ENCODE measurements at regions not wholly inside any gene's neighbourhood (a gene's known extent, or its start where the extent isn't known, plus 50 kb on each side); places are given as distances from the start of the nearest gene placed in this dataset.
"Not testable (repeated sequence)": the region's sequence is repeated elsewhere in the genome, so short reads cannot be mapped to it uniquely, and the experiment has no call there.

DNA sequence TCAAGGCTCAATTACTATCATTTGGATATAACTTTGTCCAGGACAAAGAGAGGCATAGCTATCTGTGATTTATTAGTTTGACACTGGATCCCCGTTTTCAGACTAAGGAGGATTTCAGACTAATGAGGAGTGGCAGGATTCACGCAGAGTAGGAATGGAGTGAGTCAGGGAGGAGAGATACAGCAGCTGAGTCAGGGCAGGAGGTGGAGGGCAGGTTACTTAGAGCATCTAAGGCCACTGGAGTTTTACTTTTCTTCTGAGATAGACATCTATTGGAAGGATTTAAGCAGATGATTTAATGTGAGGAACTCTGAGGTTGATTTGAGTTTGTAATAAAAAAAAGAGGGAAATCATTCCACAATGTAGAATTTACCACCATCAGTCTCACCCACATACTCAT, 110.6 kb downstream of the RPIA start:
- H3K9me3 ChIP-seq (replicated peaks in 1 of 11); H3K36me3 ChIP-seq; H3K4me2 ChIP-seq; H3K4me1 ChIP-seq; H3K4me3 ChIP-seq; H4K20me1 ChIP-seq; H3K9ac ChIP-seq; H3K27me3 ChIP-seq; H3K27ac ChIP-seq: not testable (repeated sequence)

DNA sequence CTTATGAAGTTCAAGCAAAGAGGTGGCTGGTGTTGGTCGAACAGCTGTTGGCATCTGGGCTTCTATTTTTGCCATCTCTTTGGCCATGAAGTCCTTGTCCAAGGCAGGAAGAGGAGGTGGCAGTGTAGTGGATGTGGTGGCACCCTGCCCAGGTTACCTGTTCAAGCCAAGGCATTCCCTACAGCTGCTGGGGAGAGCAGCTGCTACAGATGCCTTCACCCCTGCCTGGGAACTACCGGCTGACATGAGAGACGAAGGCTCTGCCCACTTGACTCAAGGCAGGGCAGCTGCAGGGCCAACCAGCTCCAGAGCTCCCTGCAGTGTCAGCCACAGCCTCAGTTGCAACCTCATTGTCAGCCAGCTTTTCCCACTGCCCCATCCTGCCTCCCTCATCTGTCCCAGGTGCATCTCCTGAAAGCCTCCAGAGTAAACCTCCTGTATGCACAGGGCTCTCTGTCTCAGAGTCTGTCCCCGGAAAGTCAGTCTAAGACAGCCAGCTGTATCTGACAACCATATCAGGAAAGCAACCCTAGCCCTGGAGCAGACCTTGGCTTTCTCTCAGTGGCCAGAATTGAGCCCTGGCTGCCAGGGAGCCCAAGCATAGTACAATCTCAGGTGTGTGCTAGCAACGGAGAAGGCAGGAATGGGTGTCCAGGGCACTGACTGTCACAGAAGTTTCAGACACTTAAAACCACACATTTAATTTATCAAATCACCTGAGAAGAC, 115.9 kb downstream of the RPIA start:
- TF ChIP-seq Cebpa-rat (IDR thresholded peaks at IDR 0.05): no peak
- H3K9me3 ChIP-seq (replicated peaks in 1 of 11): peaks cover 0 to 5% (median under 1%) of the 10 kb centered on the region in 11 experiments; a peak in 6 of 22 replicates
- H4K20me1 ChIP-seq: no peaks in the 10 kb centered on the region
- H3K27me3 ChIP-seq: no peaks in the 10 kb centered on the region
- H3K4me2 ChIP-seq: no peak overlapping the region
- no peak overlapping the region for H3K27ac ChIP-seq
- H3K36me3 ChIP-seq: no peaks in the 10 kb centered on the region
- H3K4me1 ChIP-seq: no peaks in the 10 kb centered on the region
- no peak overlapping the region for H3K4me3 ChIP-seq
- no peak overlapping the region for H3K9ac ChIP-seq

DNA sequence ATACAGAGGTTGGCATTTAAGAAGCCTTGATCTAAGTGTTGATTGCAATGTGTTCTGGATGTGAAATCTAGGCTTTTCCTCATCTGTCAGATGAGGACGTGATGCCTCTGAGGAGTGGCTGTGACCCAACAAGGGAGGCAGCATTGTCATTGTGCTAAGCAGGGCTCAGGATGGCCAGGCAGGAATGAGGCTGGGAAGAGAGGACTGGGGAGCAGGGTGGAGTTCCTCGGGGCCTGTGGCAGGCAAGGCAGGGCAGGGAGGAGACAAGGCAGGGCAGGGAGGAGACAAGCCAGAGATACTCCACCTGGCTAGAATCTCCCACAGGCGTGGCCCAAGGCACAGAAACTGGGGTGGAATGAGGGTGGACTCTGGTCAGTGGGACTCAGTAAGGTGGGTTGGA, 116.6 kb downstream of the RPIA start:
- no peaks in the 10 kb centered on the region for H3K4me1 ChIP-seq
- H3K36me3 ChIP-seq: no peaks in the 10 kb centered on the region
- no peak overlapping the region for H3K27ac ChIP-seq
- H3K4me2 ChIP-seq: no peak overlapping the region
- H3K27me3 ChIP-seq: no peaks in the 10 kb centered on the region
- peaks cover 2 to 12% (median 7%) of the 10 kb centered on the region in 11 experiments; a peak in 18 of 22 replicates for H3K9me3 ChIP-seq (replicated peaks in 1 of 11)
- no peaks in the 10 kb centered on the region for H4K20me1 ChIP-seq
- H3K4me3 ChIP-seq: no peak overlapping the region
- TF ChIP-seq Cebpa-rat (IDR thresholded peaks at IDR 0.05): no peak
- H3K9ac ChIP-seq: no peak overlapping the region

DNA sequence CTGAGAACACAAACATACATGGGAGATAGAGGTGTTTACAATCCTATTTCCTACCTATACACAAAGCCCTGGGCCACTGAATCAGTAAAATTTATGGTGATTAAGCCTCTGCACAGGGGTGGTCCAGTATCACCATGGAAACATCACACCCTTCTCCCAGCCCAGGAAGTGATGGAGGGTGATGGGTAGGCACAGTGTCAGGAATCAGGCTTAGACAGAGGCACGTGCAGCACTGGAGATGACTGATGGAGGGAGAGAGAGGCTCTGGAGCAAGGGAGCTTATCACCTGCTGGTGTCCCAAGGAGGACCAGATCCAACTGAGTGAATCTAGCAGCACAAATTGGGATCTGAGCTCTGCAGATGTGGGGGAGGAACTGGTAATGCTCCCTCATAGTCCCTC, 117.2 kb downstream of the RPIA start:
- Histone ChIP-seq H4K20me1 (no peaks in the 10 kb centered on the region), H3K27me3 (no peaks in the 10 kb centered on the region), H3K27ac (no peak overlapping the region), H3K4me1 (no peaks in the 10 kb centered on the region), H3K9ac (no peak overlapping the region), H3K36me3 (no peaks in the 10 kb centered on the region), H3K9me3 (replicated peaks in 1 of 11) (peaks cover 7 to 18% (median 13%) of the 10 kb centered on the region in 11 experiments; a peak in 21 of 22 replicates), H3K4me2 (no peak overlapping the region), H3K4me3 (no peak overlapping the region)
- TF ChIP-seq Cebpa-rat (IDR thresholded peaks at IDR 0.05): no peak

DNA sequence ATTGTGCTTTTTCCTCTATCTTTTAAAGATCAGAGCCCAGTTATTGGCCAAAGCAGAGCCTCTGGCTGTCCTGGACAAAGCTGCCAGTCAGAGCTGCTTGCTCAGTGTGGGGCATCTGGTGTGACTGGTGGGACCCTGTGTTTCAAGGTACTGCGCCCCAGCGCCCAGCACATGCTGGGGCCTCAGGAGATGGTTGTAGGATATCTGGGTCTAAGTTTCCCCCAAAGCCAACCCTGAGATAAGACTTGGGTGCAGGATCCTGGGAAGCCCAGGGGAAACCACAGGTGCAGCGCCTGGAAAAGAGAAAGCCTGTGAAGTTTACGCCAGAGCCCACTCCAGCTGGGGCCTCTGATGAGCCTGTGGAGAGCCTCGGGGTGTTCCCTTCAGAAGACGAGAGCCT, 117.7 kb downstream of the RPIA start:
- TF ChIP-seq Cebpa-rat (IDR thresholded peaks at IDR 0.05): no peak
- H3K27me3 ChIP-seq: no peaks in the 10 kb centered on the region
- H3K36me3 ChIP-seq: no peaks in the 10 kb centered on the region
- H4K20me1 ChIP-seq: no peaks in the 10 kb centered on the region
- no peak overlapping the region for H3K9ac ChIP-seq
- H3K27ac ChIP-seq: no peak overlapping the region
- no peak overlapping the region for H3K4me2 ChIP-seq
- H3K9me3 ChIP-seq (replicated peaks in 1 of 11): peaks cover 13 to 23% (median 19%) of the 10 kb centered on the region in 11 experiments
- no peaks in the 10 kb centered on the region for H3K4me1 ChIP-seq
- no peak overlapping the region for H3K4me3 ChIP-seq

DNA sequence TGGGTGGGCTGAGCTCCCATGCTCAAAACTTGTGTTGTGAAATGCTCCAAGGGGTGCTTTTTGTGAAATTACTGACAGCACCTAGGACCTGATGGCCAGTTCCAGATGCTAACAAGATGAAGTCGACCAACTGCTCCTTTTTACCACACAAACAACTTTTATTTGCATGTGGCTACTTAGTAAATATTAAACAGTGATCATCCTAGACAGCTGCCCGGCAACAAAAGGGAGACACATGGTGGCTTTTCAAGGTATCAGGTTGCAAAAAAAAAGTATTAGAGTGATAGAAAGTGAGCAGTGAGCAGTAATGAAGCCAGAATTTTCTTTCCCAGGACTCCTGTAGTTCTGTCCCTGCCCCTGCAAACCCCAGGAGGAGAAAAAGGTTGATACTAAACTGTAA, 118.5 kb downstream of the RPIA start:
- no peaks in the 10 kb centered on the region; a peak in 1 of 22 replicates for H3K36me3 ChIP-seq
- H3K27me3 ChIP-seq: no peaks in the 10 kb centered on the region
- H3K4me2 ChIP-seq: no peak overlapping the region
- no peaks in the 10 kb centered on the region for H3K4me1 ChIP-seq
- H3K4me3 ChIP-seq: no peak overlapping the region
- no peak overlapping the region for H3K27ac ChIP-seq
- peaks cover 21 to 31% (median 27%) of the 10 kb centered on the region in 11 experiments for H3K9me3 ChIP-seq (replicated peaks in 1 of 11)
- no peak overlapping the region for H3K9ac ChIP-seq
- TF ChIP-seq Cebpa-rat (IDR thresholded peaks at IDR 0.05): no peak
- no peaks in the 10 kb centered on the region for H4K20me1 ChIP-seq

DNA sequence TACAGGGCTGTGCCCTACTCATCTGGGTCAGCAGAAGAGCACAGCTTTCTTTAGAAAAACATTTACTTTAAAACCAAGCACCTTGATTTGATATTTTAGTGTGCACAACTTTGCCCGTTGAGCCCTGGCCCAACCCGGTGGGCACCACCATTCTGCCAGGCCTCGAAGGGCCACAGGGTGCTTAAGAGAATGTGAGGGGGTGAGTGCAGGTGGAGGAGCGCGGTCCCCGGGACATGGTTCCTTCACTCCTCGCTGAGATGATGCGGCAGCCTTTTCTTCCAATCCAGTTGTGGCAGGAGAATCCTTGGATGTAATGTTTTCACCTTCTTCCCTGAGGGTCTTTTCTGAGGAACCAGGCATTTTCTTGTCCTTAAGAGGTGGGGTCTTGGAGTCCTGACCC, 119.0 kb downstream of the RPIA start:
- H3K36me3 ChIP-seq: no peaks in the 10 kb centered on the region; a peak in 1 of 22 replicates
- H4K20me1 ChIP-seq: no peaks in the 10 kb centered on the region
- no peaks in the 10 kb centered on the region for H3K4me1 ChIP-seq
- peaks cover 26 to 36% (median 31%) of the 10 kb centered on the region in 11 experiments for H3K9me3 ChIP-seq (replicated peaks in 1 of 11)
- no peak overlapping the region for H3K27ac ChIP-seq
- no peak overlapping the region for H3K4me3 ChIP-seq
- TF ChIP-seq Cebpa-rat (IDR thresholded peaks at IDR 0.05): no peak
- H3K9ac ChIP-seq: no peak overlapping the region
- H3K27me3 ChIP-seq: no peaks in the 10 kb centered on the region
- no peak overlapping the region for H3K4me2 ChIP-seq

DNA sequence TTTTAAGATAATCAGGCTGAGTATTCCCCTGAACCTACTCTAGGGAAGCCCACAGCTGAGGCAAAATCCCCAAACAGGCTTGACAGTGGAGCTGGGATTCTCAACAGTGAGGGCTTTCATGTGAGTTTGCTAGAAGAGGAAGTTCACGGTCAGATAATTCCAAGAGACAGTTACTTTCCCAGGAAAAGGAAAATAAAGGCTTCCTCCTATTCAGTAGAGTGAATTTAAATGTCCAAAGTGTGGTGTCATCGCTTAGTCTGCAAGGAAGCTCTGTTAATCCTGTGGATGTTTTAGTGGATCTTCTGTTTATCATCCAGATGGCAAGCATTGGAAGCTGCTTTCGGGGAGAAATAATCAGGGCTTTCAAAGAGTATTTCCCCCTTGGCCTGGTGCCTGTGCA, 119.8 kb downstream of the RPIA start:
- Histone ChIP-seq H3K36me3 (peaks cover 0 to 7% (median 0%) of the 10 kb centered on the region in 11 experiments; a peak in 3 of 22 replicates), H3K27me3 (no peaks in the 10 kb centered on the region), H3K4me2 (no peak overlapping the region), H4K20me1 (no peaks in the 10 kb centered on the region), H3K9ac (no peak overlapping the region), H3K4me1 (no peaks in the 10 kb centered on the region), H3K4me3 (no peak overlapping the region), H3K27ac (no peak overlapping the region), H3K9me3 (replicated peaks in 1 of 11) (peaks cover 33 to 43% (median 39%) of the 10 kb centered on the region in 11 experiments)
- no peak for TF ChIP-seq Cebpa-rat (IDR thresholded peaks at IDR 0.05)

DNA sequence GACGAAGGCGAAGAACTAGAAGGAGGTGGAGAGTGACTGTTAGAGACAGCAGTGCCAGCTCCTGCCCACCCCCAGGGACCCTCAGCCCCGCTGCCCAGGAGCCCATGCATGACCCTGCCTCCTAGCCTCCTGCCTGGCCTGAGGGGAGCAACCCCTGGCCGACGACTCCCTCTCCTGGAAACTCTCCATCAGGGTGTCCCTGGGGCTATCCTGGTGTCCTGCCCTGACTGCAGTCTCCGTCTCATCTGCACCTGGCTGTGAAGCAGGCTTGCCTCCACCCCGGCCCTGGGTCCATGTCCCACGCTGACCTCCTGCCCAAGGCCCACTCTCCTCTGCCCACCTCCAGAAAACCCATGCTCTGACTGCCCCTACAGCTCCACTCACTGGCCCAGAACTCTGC, 120.2 kb downstream of the RPIA start:
- Histone ChIP-seq H3K4me1 (no peaks in the 10 kb centered on the region), H3K27me3 (no peaks in the 10 kb centered on the region), H3K9ac (no peak overlapping the region), H3K9me3 (replicated peaks in 1 of 11) (peaks cover 38 to 48% (median 43%) of the 10 kb centered on the region in 11 experiments), H3K4me2 (no peak overlapping the region), H3K4me3 (no peak overlapping the region), H4K20me1 (no peaks in the 10 kb centered on the region), H3K27ac (no peak overlapping the region), H3K36me3 (peaks cover 0 to 7% (median 0%) of the 10 kb centered on the region in 11 experiments; a peak in 3 of 22 replicates)
- no peak for TF ChIP-seq Cebpa-rat (IDR thresholded peaks at IDR 0.05)

DNA sequence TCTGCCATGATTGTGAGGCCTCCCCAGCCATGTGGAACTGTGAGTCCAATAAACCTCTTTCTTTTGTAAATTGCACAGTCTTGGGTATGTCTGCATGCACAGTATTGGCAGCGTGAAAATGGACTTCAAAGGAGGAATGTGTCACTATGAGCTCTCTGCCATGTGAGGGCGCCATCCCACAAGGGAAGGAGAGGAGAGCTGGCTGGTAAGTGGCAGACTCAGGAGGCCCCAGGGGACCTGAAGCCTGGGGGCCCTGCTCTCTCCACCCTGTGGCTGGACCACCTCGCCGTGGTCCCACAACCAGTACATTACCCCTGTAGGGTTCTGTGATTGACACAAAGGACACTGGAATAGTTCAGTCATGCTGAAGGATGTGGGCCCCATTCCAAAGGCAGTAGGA, 122.1 kb downstream of the RPIA start:
- Histone ChIP-seq H3K36me3 (peaks cover 0 to 7% (median 0%) of the 10 kb centered on the region in 11 experiments; a peak in 3 of 22 replicates), H3K9me3 (replicated peaks in 1 of 11) (peaks cover 50 to 64% (median 59%) of the 10 kb centered on the region in 11 experiments), H3K27ac (no peak overlapping the region), H3K9ac (no peak overlapping the region), H3K4me1 (0 out of 20 replicates have a peak, but pooled peaks cover 0 to 5% (median 0%) of the 10 kb centered on the region in 10 experiments), H3K4me2 (no peak overlapping the region), H4K20me1 (no peaks in the 10 kb centered on the region), H3K27me3 (no peaks in the 10 kb centered on the region), H3K4me3 (no peak overlapping the region)
- TF ChIP-seq Cebpa-rat (IDR thresholded peaks at IDR 0.05): no peak

All from BLaER1 treated with 17β-estradiol and CSF1 and Interleukin-3, amounts not matched to agents 10 nM and 100 nM (cell line).